HG02610 (cell line): ENCODE measurements at regions not wholly inside any gene's neighbourhood (a gene's known extent, or its start where the extent isn't known, plus 50 kb on each side); places are given as distances from the start of the nearest gene placed in this dataset.

Experiments used
- ATAC-seq: cut with Tn5 transposase; IDR thresholded peaks from one replicate; pipeline ENCODE4 v1.9.1; 2021; ENCODE audit warnings: mild to moderate bottlenecking, moderate library complexity; ENCODE audit not compliant: unreplicated experiment

GRCh38 chr20:60465993-60466686, 507.9 kb downstream of the CDH26 start:
- ATAC-seq: no peak

GRCh38 chr20:60466687-60467022, 508.4 kb downstream of the CDH26 start:
- ATAC-seq: no peak

- ATAC-seq: no peak
Observed at GRCh38 chr20:60467078-60467477, 508.9 kb downstream of the CDH26 start.

- ATAC-seq: no peak
Observed at GRCh38 chr20:60467771-60468170, 509.5 kb downstream of the CDH26 start.

GRCh38 chr20:60469829-60470228, 511.6 kb downstream of the CDH26 start:
- ATAC-seq: no peak

GRCh38 chr20:60470366-60470765, 512.1 kb downstream of the CDH26 start:
- no peak for ATAC-seq

GRCh38 chr20:60473211-60473610, 515.0 kb downstream of the CDH26 start:
- ATAC-seq: no peak

- no peak for ATAC-seq
Observed at GRCh38 chr20:60474385-60474910, 516.2 kb downstream of the CDH26 start.

GRCh38 chr20:60476045-60476444, 517.8 kb downstream of the CDH26 start:
- no peak for ATAC-seq

- ATAC-seq: no peak
Observed at GRCh38 chr20:60477958-60478357, 519.7 kb downstream of the CDH26 start.

GRCh38 chr20:60478533-60478932, 520.3 kb downstream of the CDH26 start:
- no peak for ATAC-seq

- ATAC-seq: no peak
Observed at GRCh38 chr20:60480950-60481742, 522.9 kb downstream of the CDH26 start.

- ATAC-seq: no peak
Observed at GRCh38 chr20:60481743-60482133, 523.5 kb downstream of the CDH26 start.

- no peak for ATAC-seq
Observed at GRCh38 chr20:60482221-60483008, 524.2 kb downstream of the CDH26 start.

- no peak for ATAC-seq
Observed at GRCh38 chr20:60483371-60483770, 525.1 kb downstream of the CDH26 start.

- no peak for ATAC-seq
Observed at GRCh38 chr20:60484316-60484715, 526.1 kb downstream of the CDH26 start.

GRCh38 chr20:60485012-60485760, 527.0 kb downstream of the CDH26 start:
- ATAC-seq: no peak

- no peak for ATAC-seq
Observed at GRCh38 chr20:60486315-60486714, 528.1 kb downstream of the CDH26 start.

- ATAC-seq: no peak
Observed at GRCh38 chr20:60486937-60487336, 528.7 kb downstream of the CDH26 start.

- no peak for ATAC-seq
Observed at GRCh38 chr20:60490217-60491050, 532.2 kb downstream of the CDH26 start.
